Psoas muscle (tissue), 7 donors: ENCODE measurements at regions not wholly inside any gene's neighbourhood (a gene's known extent, or its start where the extent isn't known, plus 50 kb on each side); places are given as distances from the start of the nearest gene placed in this dataset.
"Not testable (repeated sequence)": the region's sequence is repeated elsewhere in the genome, so short reads cannot be mapped to it uniquely, and the experiment has no call there.

Source experiments
- ATAC-seq, 4 donors: fragments of 200-7000 bp; cut with Tn5 transposase; one replicate each; pipeline ENCODE4 v1.9.1; 2020; ENCODE audit warnings: moderate library complexity in 3 of 4, mild to moderate bottlenecking in 2 of 4
- DNase-seq, 2 donors: peaks; one replicate each; pipeline ENCODE4 v3.0.0-alpha.2; 2020
- H3K27ac ChIP-seq: fragments of 200-600 bp; one replicate; pipeline ENCODE4 v1.8.0; 2022
- H3K27me3 ChIP-seq, 3 donors: fragments of 200-600 bp in 1 of 3; one replicate each; pipeline versions ENCODE4 v1.6.1 to v1.8.0; 2013 to 2022; ENCODE audit warnings: low read length in 2 of 3, mild to moderate bottlenecking in 2 of 3, moderate library complexity in 1 of 3; ENCODE audit not compliant: insufficient read depth in 3 of 3
- H3K36me3 ChIP-seq, 2 donors: fragments of 200-600 bp in 1 of 2; one replicate each; pipeline versions ENCODE4 v1.6.1 to v1.8.0; 2013 to 2022; ENCODE audit warnings: low read depth in 1 of 2, mild to moderate bottlenecking in 1 of 2, moderate library complexity in 1 of 2; ENCODE audit not compliant: insufficient read depth in 1 of 2
- H3K4me1 ChIP-seq: fragments of 200-600 bp; one replicate; pipeline ENCODE4 v1.8.0; 2022
- H3K4me3 ChIP-seq: fragments of 200-600 bp; one replicate; pipeline ENCODE4 v1.8.0; 2022; ENCODE audit warnings: mild to moderate bottlenecking
- H3K9me3 ChIP-seq: fragments of 200-600 bp; one replicate; pipeline ENCODE4 v1.8.0; 2022
- WGBS, 3 donors: extraction: QIAGEN DNeasy Blood & Tissue Kit; methylation state at CpG; one replicate each; pipeline versions ENCODE4 v1.1.6 to v1.1.7; 2013; 5-methylcytosine and 5-hydroxymethylcytosine counted together
- intact Hi-C, 2 donors: fragments of 100-400 bp; cut with DNase I; formaldehyde crosslinking; loops; one replicate each; pipeline versions ENCODE4 v1.11.0 to v1.14.2; 2022
- TF ChIP-seq, protein P1 (sequence below): fragments of 200-600 bp; IDR thresholded peaks from one replicate; pipeline ENCODE4 v1.8.0; 2022; ENCODE audit warnings: antibody characterized with exemption
- donor health status: healthy with polysubstance abuse.
- donor health status: DM: no; HTN: no; CAD: no; lungs with moderate emphysema.
- donor health status: Bipolar disorder and iron deficiency.
- donor health status: healthy.
- donor health status: DM: yes; HTN: yes; CAD: no.
- donor health status: DM: no; HTN: no; CAD: no.
- donor health status: DM: yes; HTN: yes; CAD: no.

DNA sequence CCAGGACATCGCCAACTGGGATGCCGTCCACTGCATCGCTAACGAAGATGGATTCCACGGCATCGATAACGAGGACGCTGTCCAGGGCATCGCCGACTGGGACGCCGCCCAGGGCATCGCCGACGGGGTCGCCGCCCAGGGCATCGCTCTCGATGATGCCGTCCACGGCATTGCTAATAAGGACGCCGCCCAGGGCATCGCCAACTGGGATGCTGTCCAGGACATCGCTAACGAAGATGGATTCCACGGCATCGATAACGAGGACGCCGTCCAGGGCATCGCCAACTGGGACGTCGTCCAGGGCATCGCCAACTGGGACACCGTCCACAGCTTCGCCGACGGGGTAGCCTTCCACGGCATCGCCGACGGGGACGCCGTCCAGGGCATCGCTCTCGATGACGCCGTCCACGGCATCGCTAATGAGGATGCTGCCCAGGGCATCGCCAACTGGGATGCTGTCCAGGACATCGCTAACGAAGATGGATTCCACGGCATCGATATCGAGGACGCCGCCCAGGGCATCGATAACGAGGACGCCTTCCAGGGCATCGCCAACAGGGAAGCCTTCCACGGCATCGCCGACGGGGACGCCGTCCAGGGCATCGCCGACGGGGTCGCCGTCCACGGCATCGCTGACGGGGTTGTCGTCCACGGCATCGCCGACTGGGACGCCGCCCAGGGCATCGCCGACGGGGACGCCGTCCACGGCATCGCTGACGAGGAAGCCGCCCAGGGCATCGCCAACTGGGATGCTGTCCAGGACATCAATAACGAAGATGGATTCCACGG is 948.4 kb downstream of the TUBA3C start:
- TF ChIP-seq, protein P1, sequence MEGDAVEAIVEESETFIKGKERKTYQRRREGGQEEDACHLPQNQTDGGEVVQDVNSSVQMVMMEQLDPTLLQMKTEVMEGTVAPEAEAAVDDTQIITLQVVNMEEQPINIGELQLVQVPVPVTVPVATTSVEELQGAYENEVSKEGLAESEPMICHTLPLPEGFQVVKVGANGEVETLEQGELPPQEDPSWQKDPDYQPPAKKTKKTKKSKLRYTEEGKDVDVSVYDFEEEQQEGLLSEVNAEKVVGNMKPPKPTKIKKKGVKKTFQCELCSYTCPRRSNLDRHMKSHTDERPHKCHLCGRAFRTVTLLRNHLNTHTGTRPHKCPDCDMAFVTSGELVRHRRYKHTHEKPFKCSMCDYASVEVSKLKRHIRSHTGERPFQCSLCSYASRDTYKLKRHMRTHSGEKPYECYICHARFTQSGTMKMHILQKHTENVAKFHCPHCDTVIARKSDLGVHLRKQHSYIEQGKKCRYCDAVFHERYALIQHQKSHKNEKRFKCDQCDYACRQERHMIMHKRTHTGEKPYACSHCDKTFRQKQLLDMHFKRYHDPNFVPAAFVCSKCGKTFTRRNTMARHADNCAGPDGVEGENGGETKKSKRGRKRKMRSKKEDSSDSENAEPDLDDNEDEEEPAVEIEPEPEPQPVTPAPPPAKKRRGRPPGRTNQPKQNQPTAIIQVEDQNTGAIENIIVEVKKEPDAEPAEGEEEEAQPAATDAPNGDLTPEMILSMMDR, result no peak
- ATAC-seq (no peak), DNase-seq (no peak)
- intact Hi-C loops, result no loop called here
- no peak overlapping the region for H3K27ac ChIP-seq
- H3K36me3 ChIP-seq, result no peaks in the 10 kb centered on the region
- no peaks in the 10 kb centered on the region for H3K9me3 ChIP-seq
- H3K4me1 ChIP-seq, result no peaks in the 10 kb centered on the region
- no peak overlapping the region for H3K4me3 ChIP-seq
- 96% methylated on average over 93 to 95 of the region's 95 CpGs for WGBS, 3 donors
- H3K27me3 ChIP-seq, result no peaks in the 10 kb centered on the region

DNA sequence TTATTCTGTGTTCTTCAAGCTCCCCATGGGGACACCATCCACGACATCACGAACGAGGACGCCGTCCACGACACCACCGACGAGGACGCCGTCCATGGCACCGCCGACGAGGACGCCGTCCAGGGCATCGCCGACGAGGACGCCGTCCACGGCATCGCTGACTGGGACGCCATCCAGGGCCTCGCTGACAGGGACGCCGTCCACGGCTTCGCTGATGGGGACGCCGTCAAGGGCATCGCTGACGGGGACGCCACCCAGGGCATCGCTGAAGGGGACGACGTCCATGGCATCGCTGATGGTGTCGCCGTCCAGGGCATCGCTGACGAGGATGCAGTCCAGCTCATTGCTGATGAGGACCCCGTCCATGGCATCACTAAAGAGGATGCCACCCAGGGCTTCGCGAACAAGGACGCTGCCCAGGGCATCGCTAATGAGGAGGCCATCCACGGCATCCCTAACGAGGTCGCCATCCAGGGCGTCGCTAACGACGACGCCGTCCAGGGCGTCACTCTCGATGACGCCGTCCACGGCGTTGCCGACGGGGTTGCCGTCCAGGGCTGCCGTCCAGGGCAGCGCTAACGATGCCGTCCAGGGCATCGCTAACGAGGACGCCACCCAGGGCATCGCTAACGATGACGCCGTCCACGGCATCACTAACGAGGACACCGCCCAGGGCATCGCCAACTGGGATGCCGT is 949.2 kb downstream of the TUBA3C start:
- Histone ChIP-seq H3K4me3 (no peak overlapping the region), H3K27me3 (no peaks in the 10 kb centered on the region), H3K27ac (no peak overlapping the region), H3K4me1 (no peaks in the 10 kb centered on the region), H3K9me3 (no peaks in the 10 kb centered on the region), H3K36me3 (no peaks in the 10 kb centered on the region)
- DNase-seq, result no peak
- no peak for ATAC-seq
- intact Hi-C loops, result no loop called here
- WGBS, 3 donors, result 96% methylated on average over 80 of the region's 80 CpGs
- TF ChIP-seq, protein P1, result no peak

DNA sequence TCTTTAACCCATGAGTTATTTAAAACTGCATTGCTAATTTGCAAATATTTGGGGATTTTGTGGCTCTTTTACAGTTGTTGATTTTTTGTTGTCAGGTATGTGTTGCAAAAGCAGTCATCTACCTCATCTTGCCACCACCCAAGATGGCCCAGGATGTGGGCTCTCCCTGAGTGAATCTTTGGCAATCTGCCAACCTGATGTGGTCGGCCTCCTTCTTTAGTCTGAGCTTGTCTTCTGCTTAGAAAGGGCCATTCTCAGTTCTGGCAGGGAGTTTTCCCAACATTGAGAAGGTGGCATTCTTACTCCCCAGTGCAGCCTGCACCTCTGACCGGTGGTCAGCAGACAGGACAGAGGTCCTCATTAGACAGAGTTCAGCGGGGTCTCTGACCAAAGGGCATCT is 957.2 kb downstream of the TUBA3C start:
- 56 to 58% (median 58%) methylated on average over 3 of the region's 3 CpGs for WGBS, 3 donors
- DNase-seq, H3K27ac ChIP-seq, H3K27me3 ChIP-seq, H3K4me3 ChIP-seq, H3K36me3 ChIP-seq, H3K4me1 ChIP-seq, H3K9me3 ChIP-seq, intact Hi-C loops, ATAC-seq: not testable (repeated sequence)

DNA sequence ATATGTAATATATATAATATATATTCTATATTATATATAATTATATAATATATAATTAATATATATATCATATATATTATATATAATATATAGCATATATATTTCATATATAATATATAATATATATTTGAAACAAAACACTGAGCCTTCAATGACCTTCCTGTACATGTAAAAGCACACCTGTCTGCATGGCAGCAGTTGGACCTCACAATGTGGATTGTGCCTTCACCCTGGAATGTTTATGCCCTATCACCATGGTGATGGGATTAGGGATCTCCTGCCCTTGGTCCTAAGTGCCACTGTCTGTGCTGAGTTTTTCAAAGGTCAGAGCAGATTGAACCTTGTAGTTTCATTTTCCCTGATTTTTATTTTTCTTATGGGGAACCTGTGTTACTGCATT is 966.9 kb downstream of the TUBA3C start:
- H3K36me3 ChIP-seq, DNase-seq, H3K9me3 ChIP-seq, H3K27me3 ChIP-seq, H3K4me3 ChIP-seq, H3K4me1 ChIP-seq, H3K27ac ChIP-seq, intact Hi-C loops: not testable (repeated sequence)
- ATAC-seq, result peak in 2 of 4 donors; percentile 35 to 49

DNA sequence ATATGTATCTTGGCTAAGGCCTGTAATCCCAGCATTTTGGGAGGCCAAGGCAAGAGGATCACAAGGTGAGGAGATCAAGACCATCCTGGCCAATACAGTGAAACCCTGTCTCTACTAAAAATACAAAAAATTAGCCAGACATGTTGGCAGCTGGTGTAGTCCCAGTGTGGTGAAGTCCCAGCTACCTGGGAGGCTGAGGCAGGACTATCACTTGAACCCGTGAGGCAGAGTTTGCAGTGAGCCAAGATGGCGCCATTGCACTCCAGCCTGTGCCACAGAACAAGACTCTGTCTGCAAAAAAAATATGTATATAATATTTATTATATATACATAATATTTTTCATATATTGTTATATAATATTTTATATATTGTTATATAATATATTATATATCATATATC is 968.1 kb downstream of the TUBA3C start:
- intact Hi-C loops, H3K27ac ChIP-seq, DNase-seq, H3K36me3 ChIP-seq, H3K27me3 ChIP-seq, H3K4me1 ChIP-seq, H3K4me3 ChIP-seq, H3K9me3 ChIP-seq: not testable (repeated sequence)
- 53 to 76% (median 62%) methylated on average over 2 of the region's 2 CpGs for WGBS, 3 donors
- ATAC-seq, result peak; percentile 40 to 74 (median 58)

DNA sequence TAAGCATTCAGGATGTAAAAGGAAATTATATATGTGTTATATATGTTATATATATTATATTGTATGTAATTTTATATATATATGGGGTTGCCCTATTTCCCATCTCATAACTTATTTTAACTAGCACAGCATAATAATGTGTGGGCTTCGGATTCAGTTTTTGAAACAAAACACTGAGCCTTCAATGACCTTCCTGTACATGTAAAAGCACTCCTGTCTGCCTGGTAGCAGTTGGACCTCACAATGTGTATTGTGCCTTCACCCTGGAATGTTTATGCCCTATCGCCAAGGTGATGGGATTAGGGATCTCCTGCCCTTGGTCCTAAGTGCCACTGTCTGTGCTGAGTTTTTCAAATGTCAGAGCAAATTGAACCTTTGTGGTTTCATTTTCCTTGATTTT is 968.8 kb downstream of the TUBA3C start:
- Histone ChIP-seq H3K27ac (no peak overlapping the region), H3K36me3 (no peaks in the 10 kb centered on the region), H3K27me3 (no peaks in the 10 kb centered on the region), H3K9me3 (no peaks in the 10 kb centered on the region), H3K4me3 (no peak overlapping the region), H3K4me1 (no peaks in the 10 kb centered on the region)
- no peak for DNase-seq
- intact Hi-C loops, result no loop called here
- 68 to 76% (median 69%) methylated on average over 2 of the region's 2 CpGs for WGBS, 3 donors
- ATAC-seq, result peak; percentile 75 to 88 (median 84)
- TF ChIP-seq, protein P1, result no peak

DNA sequence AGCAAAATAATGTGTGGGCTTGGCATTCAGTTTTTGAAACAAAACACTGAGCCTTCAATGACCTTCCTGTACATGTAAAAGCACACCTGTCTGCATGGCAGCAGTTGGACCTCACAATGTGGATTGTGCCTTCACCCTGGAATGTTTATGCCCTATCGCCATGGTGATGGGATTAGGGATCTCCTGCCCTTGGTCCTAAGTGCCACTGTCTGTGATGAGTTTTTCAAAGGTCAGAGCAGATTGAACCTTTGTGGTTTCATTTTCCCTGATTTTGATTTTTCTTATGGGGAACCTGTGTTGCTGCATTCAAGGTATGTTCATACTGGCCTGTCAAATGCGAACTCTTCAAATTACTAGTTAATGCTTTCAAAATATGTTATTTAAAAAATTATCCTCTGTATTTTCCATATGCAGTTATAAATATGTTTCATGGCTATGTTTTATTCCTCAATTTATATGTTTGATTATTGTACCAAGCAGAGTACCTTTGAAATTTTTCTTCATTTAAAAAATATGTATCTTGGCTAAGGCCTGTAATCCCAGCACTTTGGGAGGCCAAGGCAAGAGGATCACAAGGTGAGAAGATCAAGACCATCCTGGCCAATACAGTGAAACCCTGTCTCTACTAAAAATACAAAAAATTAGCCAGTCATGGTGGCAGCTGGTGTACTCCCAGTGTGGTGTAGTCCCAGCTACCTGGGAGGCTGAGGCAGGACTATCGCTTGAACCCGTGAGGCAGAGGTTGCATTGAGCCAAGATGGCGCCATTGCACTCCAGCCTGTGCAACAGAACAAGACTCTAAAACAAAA is 969.7 kb downstream of the TUBA3C start:
- DNase-seq (peak; percentile 58 to 67), ATAC-seq (peak; percentile 84 to 92 (median 86))
- 71 to 81% (median 74%) methylated on average over 5 of the region's 5 CpGs for WGBS, 3 donors
- H3K4me3 ChIP-seq, H3K27ac ChIP-seq, H3K4me1 ChIP-seq, H3K27me3 ChIP-seq, H3K9me3 ChIP-seq, H3K36me3 ChIP-seq, intact Hi-C loops: not testable (repeated sequence)

DNA sequence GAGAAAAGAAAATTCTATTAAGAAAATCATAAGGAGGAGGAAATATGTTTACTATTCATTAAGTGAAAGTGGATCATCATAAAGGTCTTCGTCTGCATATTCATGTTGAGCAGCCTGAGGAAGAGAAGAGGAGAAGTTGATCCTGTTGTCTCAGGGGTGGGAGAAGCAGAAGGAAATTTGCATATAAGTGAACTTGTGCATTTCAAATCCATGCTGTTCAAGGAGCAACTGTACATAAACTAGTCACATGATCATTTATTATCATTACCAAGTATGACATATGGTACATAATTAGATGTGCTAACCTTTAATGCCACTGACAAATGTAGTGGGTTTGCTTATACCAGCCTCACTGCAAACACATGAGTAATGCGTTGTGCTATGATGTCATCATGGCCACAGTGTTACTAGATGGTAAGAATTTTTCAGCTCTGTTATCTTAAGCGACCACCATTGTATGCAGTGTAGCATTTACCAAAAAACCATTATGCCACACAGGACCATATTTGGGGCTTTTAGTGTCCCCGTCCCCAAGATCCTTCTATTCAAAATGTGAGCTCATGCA is 976.9 kb downstream of the TUBA3C start:
- H3K27me3 ChIP-seq, H3K9me3 ChIP-seq, DNase-seq, H3K36me3 ChIP-seq, H3K27ac ChIP-seq, H3K4me1 ChIP-seq, intact Hi-C loops, H3K4me3 ChIP-seq: not testable (repeated sequence)
- WGBS, 3 donors, result 60 to 77% (median 64%) methylated on average over 2 to 3 of the region's 4 CpGs
- ATAC-seq, result peak in 1 of 4 donors; percentile 30
